ENCODE measurements at regions not wholly inside any gene's neighbourhood (a gene's known extent, or its start where the extent isn't known, plus 50 kb on each side); places are given as distances from the start of the nearest gene placed in this dataset.

- Histone ChIP-seq H3K4me1 (ENCODE audit: control insufficient read depth, low read length) (no peaks in the 10 kb centered on the region), H3K9me3 (ENCODE audit: control insufficient read depth, insufficient read depth, low read length) (no peaks in the 10 kb centered on the region), H4K20me1 (ENCODE audit: control insufficient read depth, insufficient read depth, low read depth, low read length) (no peaks in the 10 kb centered on the region), H3K27me3 (ENCODE audit: control insufficient read depth, low read length) (no peaks in the 10 kb centered on the region), H3K36me3 (ENCODE audit: control insufficient read depth, low read length) (no peaks in the 10 kb centered on the region), H3K9me2 (replicated peaks; ENCODE audit: control insufficient read depth, low read length) (no peaks in the 10 kb centered on the region), H3F3A (ENCODE audit: control insufficient read depth, insufficient read depth) (no peaks in the 10 kb centered on the region), H3K4me3 (ENCODE audit: low read length) (no peak overlapping the region), H3K4me2 (ENCODE audit: low read length) (no peak overlapping the region), H3K27ac (ENCODE audit: low read depth, low read length) (no peak overlapping the region), H3K79me2 (ENCODE audit: control insufficient read depth, low read length) (no peaks in the 10 kb centered on the region)
- TF ChIP-seq EZH2phosphoT487 (IDR thresholded peaks at IDR 0.05; ENCODE audit: borderline replicate concordance, low read length) (no peak), CTCF (IDR thresholded peaks at IDR 0.05; ENCODE audit: low read depth, low read length, poor library complexity, severe bottlenecking) (no peak)
These were observed 599.1 kb upstream of the SOX11 start for GRCh38 chr2:5093056-5093455.

GRCh38 chr2:5093518-5093917 is 598.7 kb upstream of the SOX11 start:
- H3F3A ChIP-seq (ENCODE audit: control insufficient read depth, insufficient read depth): no peaks in the 10 kb centered on the region
- H4K20me1 ChIP-seq (ENCODE audit: control insufficient read depth, insufficient read depth, low read depth, low read length): no peaks in the 10 kb centered on the region
- H3K27me3 ChIP-seq (ENCODE audit: control insufficient read depth, low read length): no peaks in the 10 kb centered on the region
- no peaks in the 10 kb centered on the region for H3K9me2 ChIP-seq (replicated peaks; ENCODE audit: control insufficient read depth, low read length)
- no peak overlapping the region for H3K4me2 ChIP-seq (ENCODE audit: low read length)
- no peaks in the 10 kb centered on the region for H3K36me3 ChIP-seq (ENCODE audit: control insufficient read depth, low read length)
- no peaks in the 10 kb centered on the region for H3K79me2 ChIP-seq (ENCODE audit: control insufficient read depth, low read length)
- TF ChIP-seq EZH2phosphoT487 (IDR thresholded peaks at IDR 0.05; ENCODE audit: borderline replicate concordance, low read length): no peak
- no peaks in the 10 kb centered on the region for H3K4me1 ChIP-seq (ENCODE audit: control insufficient read depth, low read length)
- H3K27ac ChIP-seq (ENCODE audit: low read depth, low read length): no peak overlapping the region
- no peaks in the 10 kb centered on the region for H3K9me3 ChIP-seq (ENCODE audit: control insufficient read depth, insufficient read depth, low read length)
- no peak overlapping the region for H3K4me3 ChIP-seq (ENCODE audit: low read length)

GRCh38 chr2:5094192-5094591 is 598.0 kb upstream of the SOX11 start:
- no peaks in the 10 kb centered on the region for H3K79me2 ChIP-seq (ENCODE audit: control insufficient read depth, low read length)
- no peaks in the 10 kb centered on the region for H3K36me3 ChIP-seq (ENCODE audit: control insufficient read depth, low read length)
- TF ChIP-seq CTCF (IDR thresholded peaks at IDR 0.05; ENCODE audit: low read depth, low read length, poor library complexity, severe bottlenecking) (no peak), EZH2phosphoT487 (IDR thresholded peaks at IDR 0.05; ENCODE audit: borderline replicate concordance, low read length) (no peak)
- H3K27ac ChIP-seq (ENCODE audit: low read depth, low read length): no peak overlapping the region
- no peaks in the 10 kb centered on the region for H3F3A ChIP-seq (ENCODE audit: control insufficient read depth, insufficient read depth)
- H3K9me3 ChIP-seq (ENCODE audit: control insufficient read depth, insufficient read depth, low read length): no peaks in the 10 kb centered on the region
- no peaks in the 10 kb centered on the region for H3K27me3 ChIP-seq (ENCODE audit: control insufficient read depth, low read length)
- H3K4me3 ChIP-seq (ENCODE audit: low read length): no peak overlapping the region
- no peaks in the 10 kb centered on the region for H3K4me1 ChIP-seq (ENCODE audit: control insufficient read depth, low read length)
- no peaks in the 10 kb centered on the region for H4K20me1 ChIP-seq (ENCODE audit: control insufficient read depth, insufficient read depth, low read depth, low read length)
- no peaks in the 10 kb centered on the region for H3K9me2 ChIP-seq (replicated peaks; ENCODE audit: control insufficient read depth, low read length)
- H3K4me2 ChIP-seq (ENCODE audit: low read length): no peak overlapping the region

GRCh38 chr2:5098286-5098685 is 593.9 kb upstream of the SOX11 start:
- no peak for TF ChIP-seq CTCF (IDR thresholded peaks at IDR 0.05; ENCODE audit: low read depth, low read length, poor library complexity, severe bottlenecking)
- TF ChIP-seq EZH2phosphoT487 (IDR thresholded peaks at IDR 0.05; ENCODE audit: borderline replicate concordance, low read length): no peak
- no peaks in the 10 kb centered on the region for H3K79me2 ChIP-seq (ENCODE audit: control insufficient read depth, low read length)

More at GRCh38 chr2:5098286-5098685, 593.9 kb upstream of the SOX11 start:
- H3K27me3 ChIP-seq (ENCODE audit: control insufficient read depth, low read length): no peaks in the 10 kb centered on the region
- H3K27ac ChIP-seq (ENCODE audit: low read depth, low read length): no peak overlapping the region
- no peaks in the 10 kb centered on the region for H3K9me3 ChIP-seq (ENCODE audit: control insufficient read depth, insufficient read depth, low read length)
- no peak overlapping the region for H3K4me3 ChIP-seq (ENCODE audit: low read length)
- H3F3A ChIP-seq (ENCODE audit: control insufficient read depth, insufficient read depth): no peaks in the 10 kb centered on the region
- H3K9me2 ChIP-seq (replicated peaks; ENCODE audit: control insufficient read depth, low read length): no peaks in the 10 kb centered on the region
- H3K4me1 ChIP-seq (ENCODE audit: control insufficient read depth, low read length): no peaks in the 10 kb centered on the region
- H3K4me2 ChIP-seq (ENCODE audit: low read length): no peak overlapping the region
- no peaks in the 10 kb centered on the region for H4K20me1 ChIP-seq (ENCODE audit: control insufficient read depth, insufficient read depth, low read depth, low read length)
- no peaks in the 10 kb centered on the region for H3K36me3 ChIP-seq (ENCODE audit: control insufficient read depth, low read length)
